ENCODE measurements at regions not wholly inside any gene's neighbourhood (a gene's known extent, or its start where the extent isn't known, plus 50 kb on each side); places are given as distances from the start of the nearest gene placed in this dataset.

GRCh38 chr2:71940695-71941094 lies 207.0 kb downstream of the CYP26B1 start:
- DNase-seq = no peak
- H3K4me3 ChIP-seq (ENCODE audit: low read length in 2 of 2) = no peak overlapping the region
- no peaks in the 10 kb centered on the region for H3K9me3 ChIP-seq (ENCODE audit: control insufficient read depth, low read length)
- no peaks in the 10 kb centered on the region for H3K27me3 ChIP-seq (ENCODE audit: control insufficient read depth in 1 of 2, insufficient read depth in 2 of 2, low read length in 1 of 2)
- intact Hi-C loops (cut with DNase I) = no loop called here
- H3K4me1 ChIP-seq (ENCODE audit: control insufficient read depth in 1 of 2, insufficient read depth in 2 of 2, low read length in 2 of 2) = no peaks in the 10 kb centered on the region
- 10 to 12% methylated on average over 5 of the region's 5 CpGs for WGBS, 2 donors
- no peak overlapping the region for H3K27ac ChIP-seq (ENCODE audit: low read depth in 1 of 2, low read length in 2 of 2)
- no peaks in the 10 kb centered on the region for H3K36me3 ChIP-seq (ENCODE audit: control insufficient read depth in 1 of 2, insufficient read depth in 2 of 2, low read length in 1 of 2)
- peak; percentile 24 for ATAC-seq (ENCODE audit: low FRiP score)

GRCh38 chr2:71939588-71940535 lies 207.8 kb downstream of the CYP26B1 start:
- peak in 1 of 2 donors; percentile 60 for DNase-seq
- H3K9me3 ChIP-seq (ENCODE audit: control insufficient read depth, low read length) = no peaks in the 10 kb centered on the region
- no peaks in the 10 kb centered on the region for H3K4me1 ChIP-seq (ENCODE audit: control insufficient read depth in 1 of 2, insufficient read depth in 2 of 2, low read length in 2 of 2)
- H3K27ac ChIP-seq (ENCODE audit: low read depth in 1 of 2, low read length in 2 of 2) = peak overlapping the region in 1 of 2 donors; percentile 23
- WGBS, 2 donors = 54 to 56% methylated on average over 13 of the region's 13 CpGs
- no peaks in the 10 kb centered on the region for H3K36me3 ChIP-seq (ENCODE audit: control insufficient read depth in 1 of 2, insufficient read depth in 2 of 2, low read length in 1 of 2)
- no peaks in the 10 kb centered on the region for H3K27me3 ChIP-seq (ENCODE audit: control insufficient read depth in 1 of 2, insufficient read depth in 2 of 2, low read length in 1 of 2)
- H3K4me3 ChIP-seq (ENCODE audit: low read length in 2 of 2) = no peak overlapping the region
- peak; percentile 36 for ATAC-seq (ENCODE audit: low FRiP score)
- intact Hi-C loops (cut with DNase I) = no loop called here

GRCh38 chr2:71938659-71939587 lies 208.7 kb downstream of the CYP26B1 start:
- WGBS, 2 donors = 95% methylated on average over 13 of the region's 13 CpGs
- intact Hi-C loops (cut with DNase I) = no loop called here
- Histone ChIP-seq H3K27me3 (ENCODE audit: control insufficient read depth in 1 of 2, insufficient read depth in 2 of 2, low read length in 1 of 2) (no peaks in the 10 kb centered on the region), H3K9me3 (ENCODE audit: control insufficient read depth, low read length) (no peaks in the 10 kb centered on the region), H3K4me3 (ENCODE audit: low read length in 2 of 2) (no peak overlapping the region), H3K4me1 (ENCODE audit: control insufficient read depth in 1 of 2, insufficient read depth in 2 of 2, low read length in 2 of 2) (no peaks in the 10 kb centered on the region), H3K27ac (ENCODE audit: low read depth in 1 of 2, low read length in 2 of 2) (no peak overlapping the region), H3K36me3 (ENCODE audit: control insufficient read depth in 1 of 2, insufficient read depth in 2 of 2, low read length in 1 of 2) (no peaks in the 10 kb centered on the region)
- DNase-seq = peak in 1 of 2 donors; percentile 57
- ATAC-seq (ENCODE audit: low FRiP score) = no peak

GRCh38 chr2:71938108-71938507 lies 209.6 kb downstream of the CYP26B1 start:
- no peaks in the 10 kb centered on the region for H3K36me3 ChIP-seq (ENCODE audit: control insufficient read depth in 1 of 2, insufficient read depth in 2 of 2, low read length in 1 of 2)
- 97 to 100% methylated on average over 1 of the region's 1 CpG for WGBS, 2 donors
- ATAC-seq (ENCODE audit: low FRiP score) (no peak), DNase-seq (peak in 1 of 2 donors; percentile 54)
- H3K9me3 ChIP-seq (ENCODE audit: control insufficient read depth, low read length) = no peaks in the 10 kb centered on the region
- H3K27ac ChIP-seq (ENCODE audit: low read depth in 1 of 2, low read length in 2 of 2) = no peak overlapping the region
- H3K4me3 ChIP-seq (ENCODE audit: low read length in 2 of 2) = no peak overlapping the region
- no peaks in the 10 kb centered on the region for H3K4me1 ChIP-seq (ENCODE audit: control insufficient read depth in 1 of 2, insufficient read depth in 2 of 2, low read length in 2 of 2)
- H3K27me3 ChIP-seq (ENCODE audit: control insufficient read depth in 1 of 2, insufficient read depth in 2 of 2, low read length in 1 of 2) = no peaks in the 10 kb centered on the region
- intact Hi-C loops (cut with DNase I) = no loop called here

- Histone ChIP-seq H3K27me3 (ENCODE audit: control insufficient read depth in 1 of 2, insufficient read depth in 2 of 2, low read length in 1 of 2) (no peaks in the 10 kb centered on the region), H3K9me3 (ENCODE audit: control insufficient read depth, low read length) (no peaks in the 10 kb centered on the region), H3K4me1 (ENCODE audit: control insufficient read depth in 1 of 2, insufficient read depth in 2 of 2, low read length in 2 of 2) (no peaks in the 10 kb centered on the region), H3K27ac (ENCODE audit: low read depth in 1 of 2, low read length in 2 of 2) (no peak overlapping the region), H3K36me3 (ENCODE audit: control insufficient read depth in 1 of 2, insufficient read depth in 2 of 2, low read length in 1 of 2) (no peaks in the 10 kb centered on the region), H3K4me3 (ENCODE audit: low read length in 2 of 2) (no peak overlapping the region)
- DNase-seq (no peak), ATAC-seq (ENCODE audit: low FRiP score) (no peak)
- 94 to 99% methylated on average over 1 of the region's 1 CpG for WGBS, 2 donors
- intact Hi-C loops (cut with DNase I) = no loop called here
Measured at GRCh38 chr2:71937396-71937795, 210.3 kb downstream of the CYP26B1 start.

GRCh38 chr2:71936076-71937030 lies 211.3 kb downstream of the CYP26B1 start:
- DNase-seq (peak in 1 of 2 donors; percentile 69), ATAC-seq (ENCODE audit: low FRiP score) (no peak)
- Histone ChIP-seq H3K4me3 (ENCODE audit: low read length in 2 of 2) (no peak overlapping the region), H3K9me3 (ENCODE audit: control insufficient read depth, low read length) (no peaks in the 10 kb centered on the region), H3K27ac (ENCODE audit: low read depth in 1 of 2, low read length in 2 of 2) (no peak overlapping the region), H3K27me3 (ENCODE audit: control insufficient read depth in 1 of 2, insufficient read depth in 2 of 2, low read length in 1 of 2) (no peaks in the 10 kb centered on the region), H3K36me3 (ENCODE audit: control insufficient read depth in 1 of 2, insufficient read depth in 2 of 2, low read length in 1 of 2) (no peaks in the 10 kb centered on the region), H3K4me1 (ENCODE audit: control insufficient read depth in 1 of 2, insufficient read depth in 2 of 2, low read length in 2 of 2) (no peaks in the 10 kb centered on the region)
- WGBS, 2 donors = 57 to 65% methylated on average over 5 of the region's 5 CpGs
- intact Hi-C loops (cut with DNase I) = no loop called here

- peak; percentile 82 for ATAC-seq (ENCODE audit: low FRiP score)
- no peaks in the 10 kb centered on the region for H3K9me3 ChIP-seq (ENCODE audit: control insufficient read depth, low read length)
- no peak overlapping the region for H3K4me3 ChIP-seq (ENCODE audit: low read length in 2 of 2)
- no peaks in the 10 kb centered on the region for H3K36me3 ChIP-seq (ENCODE audit: control insufficient read depth in 1 of 2, insufficient read depth in 2 of 2, low read length in 1 of 2)
- H3K4me1 ChIP-seq (ENCODE audit: control insufficient read depth in 1 of 2, insufficient read depth in 2 of 2, low read length in 2 of 2) = no peaks in the 10 kb centered on the region
- no peaks in the 10 kb centered on the region for H3K27me3 ChIP-seq (ENCODE audit: control insufficient read depth in 1 of 2, insufficient read depth in 2 of 2, low read length in 1 of 2)
- DNase-seq = peak; percentile 80 to 90
- no peak overlapping the region for H3K27ac ChIP-seq (ENCODE audit: low read depth in 1 of 2, low read length in 2 of 2)
- WGBS, 2 donors = 25 to 29% methylated on average over 11 of the region's 11 CpGs
- intact Hi-C loops (cut with DNase I) = no loop called here
Measured at GRCh38 chr2:71935262-71935848, 212.3 kb downstream of the CYP26B1 start.
